Activated CD4-positive, CD25-positive, alpha-beta regulatory T cell treated with anti-CD3 and anti-CD28 coated beads, Interleukin-2, amount 50 U/mL, for 24 hours (primary cell): ENCODE measurements at regions not wholly inside any gene's neighbourhood (a gene's known extent, or its start where the extent isn't known, plus 50 kb on each side); places are given as distances from the start of the nearest gene placed in this dataset.

Source experiments
- ATAC-seq, 2 donors: fragments of 150-1000 bp; cut with Tn5 transposase; one replicate each; pipeline ENCODE4 v1.10.0; 2021; ENCODE audit warnings: mild to moderate bottlenecking in 1 of 2, moderate library complexity in 1 of 2

DNA sequence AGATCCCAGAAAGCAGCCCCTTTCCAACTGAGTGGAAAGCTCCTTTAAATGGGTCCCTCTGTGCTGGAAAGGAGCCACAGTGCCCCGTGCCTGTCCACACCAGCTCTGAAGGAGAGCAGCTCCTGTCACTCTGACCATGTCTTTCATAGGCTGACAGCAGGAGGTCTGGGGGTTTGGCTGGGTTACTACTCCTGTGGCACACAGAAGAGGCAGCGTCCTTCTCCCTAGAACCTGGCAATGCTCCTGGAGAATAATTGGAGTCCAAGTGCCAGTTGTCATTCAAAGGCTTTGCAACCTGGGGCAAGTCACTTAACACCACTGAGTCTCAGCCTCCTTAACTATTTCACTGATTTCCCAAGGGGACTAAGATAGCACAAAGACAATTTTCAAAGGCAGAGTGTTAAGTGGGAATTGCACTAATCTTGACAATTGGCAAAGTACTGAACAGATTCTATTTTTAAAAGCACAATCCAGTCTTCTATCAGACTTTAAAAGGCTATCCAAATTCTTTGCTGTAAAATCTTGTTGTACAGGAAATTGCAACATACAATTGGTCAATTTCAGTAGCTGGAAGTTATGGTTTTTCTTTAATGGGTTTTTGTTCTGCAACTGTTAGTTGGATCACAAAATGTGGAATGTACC is 457.2 kb downstream of the KIF16B start:
- ATAC-seq: no peak

DNA sequence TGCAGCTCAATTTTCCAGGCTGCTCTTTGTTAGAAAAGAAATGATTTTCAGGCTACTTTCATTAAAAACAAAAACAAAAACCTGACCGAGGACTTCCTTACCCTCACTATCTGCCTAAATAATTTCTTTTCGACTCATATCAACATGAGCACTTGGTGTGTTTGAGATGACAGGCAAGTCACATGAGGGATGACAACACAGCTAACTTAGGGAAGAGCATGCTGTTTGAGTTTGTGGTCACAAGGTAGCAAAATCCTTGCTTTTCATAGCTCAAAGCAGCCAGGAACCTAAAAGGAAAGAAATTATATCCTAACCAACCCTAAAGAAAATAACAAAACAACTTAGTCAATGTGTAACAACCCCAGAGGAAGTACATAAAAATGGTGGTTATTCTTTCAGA is 459.5 kb downstream of the KIF16B start:
- ATAC-seq: no peak

DNA sequence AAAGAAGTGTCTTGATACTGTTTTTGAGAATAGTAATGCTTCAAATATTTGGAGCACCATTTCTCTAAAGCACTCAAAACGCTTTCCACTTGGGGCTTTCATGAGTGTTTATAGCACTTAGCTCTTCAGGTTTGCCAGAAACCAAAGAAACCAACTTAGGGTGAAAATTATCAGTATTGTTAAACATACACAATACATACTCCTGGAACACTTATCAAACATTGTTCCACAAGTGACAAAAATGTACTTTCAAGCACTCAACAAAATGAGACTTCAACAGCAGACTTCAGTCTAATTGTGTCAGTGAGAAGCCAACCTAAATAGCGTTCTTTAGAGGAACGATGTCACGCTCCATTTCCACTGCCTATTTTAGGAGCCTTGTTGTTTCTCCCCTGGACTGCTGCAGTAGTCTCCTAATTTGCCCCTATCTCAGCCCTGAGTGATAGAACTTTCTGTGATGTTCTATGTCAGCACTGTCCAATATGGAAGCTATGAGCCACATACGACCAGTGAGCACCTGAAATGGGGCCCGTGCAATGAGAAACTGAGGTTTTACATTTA is 461.3 kb downstream of the KIF16B start:
- no peak for ATAC-seq

DNA sequence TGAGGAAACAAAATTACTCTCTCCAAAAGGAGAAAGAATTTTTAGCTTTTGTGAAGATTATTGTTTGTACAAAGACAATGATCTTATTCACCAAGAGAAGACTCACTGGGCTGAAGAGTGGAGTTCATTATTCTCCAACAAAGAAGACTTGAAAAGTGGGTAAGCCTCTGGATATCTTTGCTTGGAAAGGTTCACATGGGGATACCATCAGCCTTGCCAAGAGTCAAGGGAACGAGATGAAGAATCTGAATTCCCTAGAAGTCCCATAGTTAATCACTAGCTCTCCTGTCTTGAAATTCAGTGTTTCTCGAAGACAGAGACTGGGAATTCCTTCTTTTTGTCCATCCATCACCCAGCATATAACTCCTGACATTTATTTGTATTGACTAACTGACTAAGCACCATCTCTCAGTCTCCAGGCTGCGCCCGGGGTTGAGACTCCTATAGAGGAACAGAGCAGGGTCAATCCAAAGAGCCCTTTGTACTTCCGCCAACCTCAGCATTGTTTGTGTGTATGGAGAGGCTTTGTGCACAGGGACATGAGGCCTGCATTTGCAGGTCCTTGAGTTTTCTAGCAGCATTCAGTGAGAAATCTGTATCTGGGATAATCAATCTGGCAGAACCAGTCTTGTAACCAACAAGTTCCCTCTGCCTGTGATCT is 461.9 kb downstream of the KIF16B start:
- ATAC-seq: no peak

DNA sequence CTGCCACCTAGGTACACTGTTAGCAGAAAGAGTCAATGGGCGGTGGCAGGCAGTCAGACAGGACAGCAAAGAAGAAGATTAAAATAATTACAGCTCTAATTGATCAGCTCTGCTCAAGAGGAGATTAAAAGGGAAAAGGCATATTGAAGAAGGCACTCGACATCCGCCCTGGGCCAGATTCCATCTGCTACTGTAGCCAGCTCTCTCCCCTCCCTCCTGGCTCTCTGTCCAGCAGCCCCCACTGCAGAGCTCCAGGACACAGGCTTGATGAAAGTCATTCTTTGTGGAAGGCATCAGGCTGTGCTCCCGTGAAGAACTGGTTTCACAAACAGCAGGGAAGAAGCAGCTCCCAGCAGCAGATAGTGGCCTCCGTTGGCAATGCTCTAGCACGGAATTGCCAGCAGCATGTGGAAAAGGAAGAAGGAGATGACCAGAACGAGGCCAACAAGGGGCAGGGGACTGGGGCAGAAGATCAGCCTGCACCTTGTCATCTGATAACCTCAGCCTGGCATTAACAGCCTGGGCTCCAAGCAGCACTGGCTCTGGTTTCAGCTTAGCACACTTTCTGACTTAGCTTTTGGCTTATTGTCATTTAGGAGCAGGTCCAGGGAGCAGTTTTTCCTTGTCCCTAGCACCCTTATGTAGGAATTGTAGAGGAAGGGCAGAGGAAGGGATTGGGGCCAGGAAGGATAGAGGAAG is 465.9 kb downstream of the KIF16B start:
- no peak for ATAC-seq

DNA sequence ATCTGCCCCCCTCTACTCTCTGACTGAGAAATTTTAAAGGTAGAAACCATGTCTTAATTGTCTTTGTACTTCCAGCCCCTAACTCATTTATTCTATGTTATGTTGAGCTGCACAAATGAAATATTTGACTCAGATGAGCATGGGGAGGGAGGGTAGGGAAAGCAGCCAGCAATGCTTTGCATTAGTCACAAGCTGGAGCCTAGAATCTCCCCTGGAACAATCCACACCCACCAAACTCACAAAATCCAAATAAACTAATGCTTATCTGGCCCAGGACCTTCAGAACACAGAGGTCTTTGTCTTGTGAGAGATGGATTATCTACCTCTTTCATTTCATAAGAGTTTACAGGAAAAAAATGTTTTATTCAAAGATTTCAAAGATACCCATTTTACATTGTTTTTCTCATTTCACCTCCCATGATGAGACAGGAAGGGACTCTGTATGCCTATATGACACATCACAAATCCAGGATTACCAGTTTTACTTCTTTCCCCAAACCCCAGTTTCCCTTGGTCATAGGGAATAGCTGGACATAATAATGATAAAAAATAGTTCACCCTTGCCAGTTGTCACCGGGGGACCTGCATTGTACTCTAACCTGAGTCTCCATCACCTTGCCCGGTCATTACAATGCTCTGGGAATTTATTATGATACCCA is 466.9 kb downstream of the KIF16B start:
- ATAC-seq: no peak

DNA sequence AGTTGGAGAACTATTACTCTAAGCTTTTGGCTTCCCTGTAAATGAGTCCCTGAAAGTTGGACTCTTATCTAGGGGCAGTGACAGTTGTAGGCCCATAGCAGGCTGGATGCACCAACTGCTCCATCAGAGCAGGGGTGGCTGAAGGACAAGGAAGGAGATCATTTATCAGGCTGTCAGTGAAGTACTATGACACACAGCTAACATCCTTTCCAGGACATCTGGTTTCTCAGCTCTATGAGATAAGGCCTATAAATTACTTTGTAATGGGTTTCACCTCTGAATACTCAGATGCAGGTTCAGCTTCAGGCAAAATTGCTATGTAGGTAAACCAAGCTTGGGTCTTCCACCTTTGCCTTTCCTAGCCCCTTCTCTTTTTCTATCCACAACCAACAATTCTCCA is 468.5 kb downstream of the KIF16B start:
- ATAC-seq: no peak
